Neural cell (in vitro differentiated cells): ENCODE measurements at regions not wholly inside any gene's neighbourhood (a gene's known extent, or its start where the extent isn't known, plus 50 kb on each side); places are given as distances from the start of the nearest gene placed in this dataset.

Source experiments
- H2AFZ ChIP-seq: fragments of 200-600, 300-800 bp; sonication (generic), shearing (Covaris generic); 2 replicates; pipeline ENCODE4 v1.6.0; 2014; ENCODE audit warnings: low read depth, mild to moderate bottlenecking, antibody characterized with exemption, low read length, moderate library complexity
- H3F3A ChIP-seq: fragments of 200-600 bp; shearing (Covaris generic); 2 replicates; pipeline ENCODE4 v1.6.1; 2016; ENCODE audit warnings: mild to moderate bottlenecking, moderate library complexity, mixed read lengths, antibody characterized with exemption, low read length; ENCODE audit not compliant: insufficient read depth, poor library complexity, severe bottlenecking
- H3K27ac ChIP-seq: fragments of 200-600, 300-800 bp; sonication (generic), shearing (Covaris generic); 2 replicates; pipeline ENCODE4 v1.5.1; 2014; ENCODE audit warnings: mild to moderate bottlenecking, low read length, moderate library complexity
- H3K27me3 ChIP-seq: fragments of 300-800, 200-600 bp; sonication (generic), shearing (Covaris generic); 2 replicates; pipeline ENCODE4 v1.6.0; 2014; ENCODE audit warnings: mild to moderate bottlenecking, low read depth, low read length, moderate library complexity; ENCODE audit not compliant: insufficient read depth
- H3K36me3 ChIP-seq: fragments of 300-800, 200-600 bp; sonication (generic), shearing (Covaris generic); 2 replicates; pipeline ENCODE4 v1.5.1; 2014; ENCODE audit warnings: mild to moderate bottlenecking, antibody characterized with exemption, low read length, moderate library complexity; ENCODE audit not compliant: insufficient read depth
- H3K4me2 ChIP-seq: fragments of 300-800, 200-600 bp; sonication (generic), shearing (Covaris generic); 2 replicates; pipeline ENCODE4 v1.6.0; 2014; ENCODE audit warnings: mild to moderate bottlenecking, low read length
- H3K4me3 ChIP-seq: fragments of 300-800, 200-600 bp; sonication (generic), shearing (Covaris generic); 2 replicates; pipeline ENCODE4 v1.5.1; 2014; ENCODE audit warnings: mild to moderate bottlenecking, low read length, moderate library complexity
- H3K79me2 ChIP-seq: fragments of 200-600 bp; shearing (Covaris generic); replicated peaks from 2 replicates; pipeline ENCODE4 v1.6.0; 2014; ENCODE audit warnings: mild to moderate bottlenecking, low read length, moderate library complexity; ENCODE audit not compliant: insufficient read depth
- H3K9ac ChIP-seq: fragments of 300-800, 200-600 bp; sonication (generic), shearing (Covaris generic); 2 replicates; pipeline ENCODE4 v1.6.1; 2016; ENCODE audit warnings: mild to moderate bottlenecking, low read length, mixed read lengths
- H3K9me2 ChIP-seq: fragments of 200-600 bp; shearing (Covaris generic); 2 replicates; pipeline ENCODE4 v1.6.1; 2016; ENCODE audit warnings: mild to moderate bottlenecking, low read length, mixed read lengths; ENCODE audit not compliant: insufficient read depth
- H3K9me3 ChIP-seq: fragments of 200-600, 300-800 bp; sonication (generic), shearing (Covaris generic); 2 replicates; pipeline ENCODE4 v1.6.1; 2016; ENCODE audit warnings: mild to moderate bottlenecking, mixed run types, low read length, moderate library complexity, mixed read lengths
- H4K20me1 ChIP-seq: fragments of 200-600 bp; shearing (Covaris generic); 2 replicates; pipeline ENCODE4 v1.6.1; 2016; ENCODE audit warnings: mild to moderate bottlenecking, mixed run types; ENCODE audit not compliant: insufficient read depth
- EP300 ChIP-seq: fragments of 450-650 bp; conservative IDR thresholded peaks from 2 replicates; pipeline ENCODE4 v1.6.1; 2014; ENCODE audit warnings: antibody characterized with exemption, mild to moderate bottlenecking, moderate library complexity; ENCODE audit not compliant: poor library complexity, severe bottlenecking
- EZH2 ChIP-seq: fragments of 200-600, 300-800 bp; shearing (Covaris generic), sonication (generic); IDR thresholded peaks from 2 replicates; pipeline ENCODE4 v1.6.1; 2014; ENCODE audit warnings: antibody characterized with exemption, low read length, borderline replicate concordance, mild to moderate bottlenecking; ENCODE audit not compliant: insufficient read depth, poor library complexity, severe bottlenecking
- MXI1 ChIP-seq: fragments of 450-650 bp; conservative IDR thresholded peaks from 2 replicates; pipeline ENCODE4 v1.6.1; 2014; ENCODE audit warnings: antibody characterized with exemption, mild to moderate bottlenecking; ENCODE audit not compliant: poor library complexity, severe bottlenecking
- POLR2AphosphoS5 ChIP-seq: IDR thresholded peaks from 2 replicates; pipeline ENCODE4 v1.6.1; 2012
- RAD21 ChIP-seq: fragments of 450-650 bp; conservative IDR thresholded peaks from 2 replicates; pipeline ENCODE4 v1.6.1; 2014; ENCODE audit warnings: antibody characterized with exemption, mild to moderate bottlenecking, moderate library complexity
- REST ChIP-seq: IDR thresholded peaks from 2 replicates; pipeline ENCODE4 v1.6.1; 2012; ENCODE audit warnings: borderline replicate concordance
- SMC3 ChIP-seq: fragments of 450-650 bp; conservative IDR thresholded peaks from 2 replicates; pipeline ENCODE4 v1.6.1; 2014; ENCODE audit warnings: antibody characterized with exemption, mild to moderate bottlenecking, moderate library complexity; ENCODE audit not compliant: poor library complexity
- TAF1 ChIP-seq: IDR thresholded peaks from 2 replicates; pipeline ENCODE4 v1.6.1; 2012; ENCODE audit warnings: low read depth
- TF ChIP-seq, protein P1 (sequence below): fragments of 450-650 bp; IDR thresholded peaks from 2 replicates; pipeline ENCODE4 v1.5.1; 2014; ENCODE audit warnings: antibody characterized with exemption, mild to moderate bottlenecking, moderate library complexity; ENCODE audit not compliant: poor library complexity, severe bottlenecking

DNA sequence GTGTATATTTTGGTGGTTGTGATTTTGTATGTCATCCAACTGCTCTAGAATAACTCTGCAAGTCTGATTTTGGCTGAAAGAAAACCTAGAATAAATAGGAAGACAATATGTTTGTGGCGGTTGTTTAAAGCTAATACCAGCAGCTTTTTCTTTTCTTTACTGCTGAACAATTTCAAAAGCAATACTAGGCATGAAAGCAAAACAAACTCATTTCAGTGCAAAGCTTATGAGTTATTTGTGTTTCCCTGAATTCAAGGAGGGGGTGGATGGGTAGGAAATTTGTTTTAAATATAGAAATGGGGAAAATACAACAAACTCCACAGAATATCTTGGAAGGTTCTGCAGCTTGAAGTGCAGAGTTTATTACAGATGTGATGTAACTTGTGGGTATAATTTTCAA lies 1041.9 kb upstream of the NR2F2 start (continued):
- TF ChIP-seq, protein P1, sequence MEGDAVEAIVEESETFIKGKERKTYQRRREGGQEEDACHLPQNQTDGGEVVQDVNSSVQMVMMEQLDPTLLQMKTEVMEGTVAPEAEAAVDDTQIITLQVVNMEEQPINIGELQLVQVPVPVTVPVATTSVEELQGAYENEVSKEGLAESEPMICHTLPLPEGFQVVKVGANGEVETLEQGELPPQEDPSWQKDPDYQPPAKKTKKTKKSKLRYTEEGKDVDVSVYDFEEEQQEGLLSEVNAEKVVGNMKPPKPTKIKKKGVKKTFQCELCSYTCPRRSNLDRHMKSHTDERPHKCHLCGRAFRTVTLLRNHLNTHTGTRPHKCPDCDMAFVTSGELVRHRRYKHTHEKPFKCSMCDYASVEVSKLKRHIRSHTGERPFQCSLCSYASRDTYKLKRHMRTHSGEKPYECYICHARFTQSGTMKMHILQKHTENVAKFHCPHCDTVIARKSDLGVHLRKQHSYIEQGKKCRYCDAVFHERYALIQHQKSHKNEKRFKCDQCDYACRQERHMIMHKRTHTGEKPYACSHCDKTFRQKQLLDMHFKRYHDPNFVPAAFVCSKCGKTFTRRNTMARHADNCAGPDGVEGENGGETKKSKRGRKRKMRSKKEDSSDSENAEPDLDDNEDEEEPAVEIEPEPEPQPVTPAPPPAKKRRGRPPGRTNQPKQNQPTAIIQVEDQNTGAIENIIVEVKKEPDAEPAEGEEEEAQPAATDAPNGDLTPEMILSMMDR = no peak

DNA sequence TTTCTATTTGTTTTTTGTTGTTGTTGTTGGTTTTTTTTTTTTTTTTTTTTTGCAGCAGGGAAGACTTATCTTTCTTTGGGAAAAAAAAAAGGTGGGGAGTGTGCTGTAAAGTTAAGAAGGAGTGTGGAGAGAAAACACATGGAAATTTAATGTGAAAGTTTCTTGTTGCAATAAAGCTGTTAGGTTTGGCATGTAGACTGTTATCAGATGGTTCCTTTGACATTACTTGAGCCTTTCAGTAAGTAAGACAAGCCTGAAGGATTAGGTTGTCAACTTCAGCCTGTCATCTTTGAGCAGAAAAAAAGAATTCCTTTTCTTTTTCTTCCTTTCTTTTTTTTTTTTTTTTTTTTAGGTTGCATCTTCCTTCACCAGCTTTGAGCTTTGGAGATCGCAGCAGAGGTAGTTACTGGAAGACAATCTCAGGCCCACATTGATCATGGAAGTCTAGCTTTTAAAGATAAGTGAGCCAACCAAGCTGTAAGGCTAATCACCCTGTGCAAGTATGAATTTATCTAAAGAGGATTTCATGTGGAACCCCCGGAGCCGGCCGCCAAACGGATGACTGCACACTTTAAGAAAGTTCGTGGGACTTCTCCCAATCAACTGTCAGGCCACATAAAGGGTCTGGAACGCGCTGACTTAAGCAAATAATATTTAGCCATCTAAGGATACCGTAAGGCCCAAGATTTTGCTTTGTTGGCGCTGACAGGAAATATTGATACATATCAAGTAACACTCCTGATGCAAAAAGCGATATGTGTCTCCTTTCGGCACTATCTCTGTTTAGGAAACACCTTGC lies 1040.1 kb upstream of the NR2F2 start:
- H3K4me2 ChIP-seq = no peak overlapping the region

More for the DNA sequence above, 1040.1 kb upstream of the NR2F2 start:
- Histone ChIP-seq H3K36me3 (no peaks in the 10 kb centered on the region), H3F3A (no peaks in the 10 kb centered on the region), H3K4me3 (no peak overlapping the region), H3K27ac (no peak overlapping the region), H4K20me1 (no peaks in the 10 kb centered on the region), H3K9me2 (no peaks in the 10 kb centered on the region), H3K79me2 (no peaks in the 10 kb centered on the region), H2AFZ (no peak overlapping the region), H3K9ac (no peak overlapping the region), H3K9me3 (no peaks in the 10 kb centered on the region), H3K27me3 (peaks cover 69% of the 10 kb centered on the region)
- TF ChIP-seq, protein P1 = no peak
- TF ChIP-seq POLR2AphosphoS5 = no peak
- TF ChIP-seq MXI1 = no peak
- no peak for TF ChIP-seq TAF1
- no peak for TF ChIP-seq RAD21
- no peak for TF ChIP-seq REST
- TF ChIP-seq EP300 = no peak
- TF ChIP-seq EZH2 = no peak
- no peak for TF ChIP-seq SMC3
